Kidney (tissue), 13 donors: ENCODE measurements at regions not wholly inside any gene's neighbourhood (a gene's known extent, or its start where the extent isn't known, plus 50 kb on each side); places are given as distances from the start of the nearest gene placed in this dataset.
"Not testable (repeated sequence)": the region's sequence is repeated elsewhere in the genome, so short reads cannot be mapped to it uniquely, and the experiment has no call there.

Experiments used
- DNase-seq, 5 donors: peaks; one replicate each; pipeline ENCODE4 v3.0.0-alpha.2; 2013 to 2020
- FAIRE-seq: peaks from 2 replicates; lab custom pipeline; 2012; peaks lifted over from hg19 to GRCh38; lab: Jason Lieb, UNC
- H3K27ac ChIP-seq, 2 donors: one replicate each; pipeline ENCODE4 v1.7.0; 2013; ENCODE audit warnings: low read depth in 2 of 2, low read length in 2 of 2, inconsistent platforms in 1 of 2
- H3K27me3 ChIP-seq: one replicate; pipeline ENCODE4 v1.7.1; 2013; ENCODE audit warnings: low read length, inconsistent platforms; ENCODE audit not compliant: control insufficient read depth, insufficient read depth
- H3K36me3 ChIP-seq, 3 donors: one replicate each; pipeline versions ENCODE4 v1.7.0 to v1.7.1; 2013; ENCODE audit warnings: low read length in 3 of 3, control low read depth in 1 of 3, inconsistent platforms in 1 of 3; ENCODE audit not compliant: insufficient read depth in 3 of 3, control insufficient read depth in 2 of 3
- H3K4me1 ChIP-seq, 3 donors: one replicate each; pipeline versions ENCODE4 v1.7.0 to v1.7.1; 2013; ENCODE audit warnings: low read length in 3 of 3, inconsistent platforms in 1 of 3, low read depth in 1 of 3; ENCODE audit not compliant: control insufficient read depth in 2 of 3, insufficient read depth in 2 of 3
- H3K4me3 ChIP-seq, 3 donors: one replicate each; pipeline versions ENCODE4 v1.7.0 to v1.8.1; 2013; ENCODE audit warnings: low read length in 3 of 3, control low read depth in 1 of 3, inconsistent platforms in 1 of 3
- H3K9ac ChIP-seq, 3 donors: one replicate each; pipeline versions ENCODE4 v1.7.0 to v1.7.1; 2013; ENCODE audit warnings: low read length in 3 of 3, control low read depth in 1 of 3, inconsistent platforms in 1 of 3
- H3K9me3 ChIP-seq, 3 donors: one replicate each; pipeline versions ENCODE4 v1.7.0 to v1.7.1; 2013; ENCODE audit warnings: low read length in 3 of 3, control low read depth in 1 of 3, inconsistent platforms in 1 of 3; ENCODE audit not compliant: control insufficient read depth in 2 of 3, insufficient read depth in 1 of 3
- intact Hi-C: fragments of 100-400 bp; cut with DNase I; formaldehyde crosslinking; loops from one replicate; pipeline ENCODE4 v1.11.1; 2022
- TF ChIP-seq, protein P1 (sequence below): IDR thresholded peaks from 3 replicates; pipeline ENCODE4 v1.5.1; 2012; ENCODE audit warnings: mild to moderate bottlenecking, moderate library complexity, borderline replicate concordance; ENCODE audit not compliant: insufficient read depth; ENCODE audit errors: extremely low read depth
- donor health status: control.
- donor health status: control.
- donor health status: control.
- donor health status: control.
- donor health status: control.
- donor health status: DM: yes; HTN: yes; CAD: no.
- donor health status: Normal renal cell carcinoma (clear cell type).

DNA sequence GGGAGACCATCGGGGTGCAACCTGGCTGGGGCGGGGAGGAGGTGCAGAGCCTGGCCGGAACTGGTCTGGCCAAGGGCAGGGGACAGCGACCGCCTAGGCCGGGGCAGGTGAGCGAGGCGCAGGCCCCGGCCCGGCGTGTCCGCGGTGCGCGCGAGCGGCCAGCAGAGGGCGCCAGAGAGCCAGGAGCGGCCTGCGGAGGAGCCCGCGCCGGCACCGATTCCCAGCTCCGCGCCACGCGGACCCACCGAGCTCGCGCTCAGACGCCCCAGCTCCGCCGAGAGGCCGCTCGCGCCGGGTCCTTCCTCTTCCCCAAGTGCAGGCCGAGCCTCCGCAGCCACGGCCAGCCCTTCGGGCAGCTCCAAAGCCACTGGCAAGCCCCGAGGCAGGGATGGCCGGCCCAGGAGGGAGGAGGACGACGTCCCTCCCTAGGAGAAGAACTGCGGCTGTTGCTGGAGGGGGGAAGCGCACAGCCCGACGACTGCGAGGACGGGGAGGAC lies 128.9 kb upstream of the HMX1 start:
- H3K4me1 ChIP-seq, H3K4me3 ChIP-seq, H3K36me3 ChIP-seq, H3K9me3 ChIP-seq, H3K27ac ChIP-seq, H3K27me3 ChIP-seq, H3K9ac ChIP-seq, FAIRE-seq, intact Hi-C loops: not testable (repeated sequence)
- TF ChIP-seq, protein P1, sequence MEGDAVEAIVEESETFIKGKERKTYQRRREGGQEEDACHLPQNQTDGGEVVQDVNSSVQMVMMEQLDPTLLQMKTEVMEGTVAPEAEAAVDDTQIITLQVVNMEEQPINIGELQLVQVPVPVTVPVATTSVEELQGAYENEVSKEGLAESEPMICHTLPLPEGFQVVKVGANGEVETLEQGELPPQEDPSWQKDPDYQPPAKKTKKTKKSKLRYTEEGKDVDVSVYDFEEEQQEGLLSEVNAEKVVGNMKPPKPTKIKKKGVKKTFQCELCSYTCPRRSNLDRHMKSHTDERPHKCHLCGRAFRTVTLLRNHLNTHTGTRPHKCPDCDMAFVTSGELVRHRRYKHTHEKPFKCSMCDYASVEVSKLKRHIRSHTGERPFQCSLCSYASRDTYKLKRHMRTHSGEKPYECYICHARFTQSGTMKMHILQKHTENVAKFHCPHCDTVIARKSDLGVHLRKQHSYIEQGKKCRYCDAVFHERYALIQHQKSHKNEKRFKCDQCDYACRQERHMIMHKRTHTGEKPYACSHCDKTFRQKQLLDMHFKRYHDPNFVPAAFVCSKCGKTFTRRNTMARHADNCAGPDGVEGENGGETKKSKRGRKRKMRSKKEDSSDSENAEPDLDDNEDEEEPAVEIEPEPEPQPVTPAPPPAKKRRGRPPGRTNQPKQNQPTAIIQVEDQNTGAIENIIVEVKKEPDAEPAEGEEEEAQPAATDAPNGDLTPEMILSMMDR: peak; percentile 75
- peak; percentile 70 to 84 (median 77) for DNase-seq

DNA sequence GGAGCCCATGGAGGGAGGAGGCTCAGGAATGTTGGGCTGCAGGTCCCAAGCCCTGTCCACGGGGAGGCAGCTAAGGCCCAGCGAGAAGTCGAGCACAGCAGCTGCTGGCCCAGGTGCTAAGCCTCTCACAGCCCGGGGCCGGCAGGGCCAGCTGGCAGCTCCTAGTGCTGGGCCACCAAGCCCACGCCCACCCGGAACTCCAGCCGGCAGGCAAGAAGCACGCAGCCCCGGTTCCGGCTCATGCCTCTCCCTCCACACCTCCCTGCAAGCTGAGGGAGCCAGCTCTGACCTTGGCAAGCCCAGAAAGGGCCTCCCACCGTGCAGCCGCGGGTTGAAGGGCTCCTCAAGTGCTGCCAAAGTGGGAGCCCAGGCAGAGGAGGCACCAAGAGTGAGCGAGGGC lies 121.3 kb upstream of the HMX1 start:
- intact Hi-C loops, DNase-seq, H3K27ac ChIP-seq, H3K4me3 ChIP-seq, FAIRE-seq, H3K9me3 ChIP-seq, H3K27me3 ChIP-seq, H3K4me1 ChIP-seq, H3K36me3 ChIP-seq, H3K9ac ChIP-seq: not testable (repeated sequence)

DNA sequence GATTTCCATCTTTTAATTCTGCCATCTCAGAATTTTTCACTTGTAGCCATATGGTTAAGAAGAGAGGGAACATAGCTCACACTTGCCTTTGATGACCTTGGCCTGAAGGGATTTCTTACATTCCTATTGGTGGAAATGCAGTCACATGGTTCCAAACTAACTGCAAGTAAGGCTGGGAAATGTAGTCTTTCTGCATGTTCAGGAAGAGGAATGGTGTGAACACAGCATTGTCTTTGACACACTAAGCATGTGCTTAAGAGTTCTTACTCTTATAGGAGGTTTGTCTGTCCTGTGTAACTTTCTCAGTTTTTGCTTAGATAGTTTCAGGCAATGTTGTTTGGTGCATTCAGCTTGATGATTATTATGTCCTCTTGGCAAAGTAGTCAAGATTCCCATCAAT lies 119.8 kb upstream of the HMX1 start:
- H3K36me3 ChIP-seq, H3K9me3 ChIP-seq, H3K9ac ChIP-seq, FAIRE-seq, DNase-seq, H3K4me3 ChIP-seq, intact Hi-C loops, H3K4me1 ChIP-seq, H3K27me3 ChIP-seq, H3K27ac ChIP-seq: not testable (repeated sequence)

DNA sequence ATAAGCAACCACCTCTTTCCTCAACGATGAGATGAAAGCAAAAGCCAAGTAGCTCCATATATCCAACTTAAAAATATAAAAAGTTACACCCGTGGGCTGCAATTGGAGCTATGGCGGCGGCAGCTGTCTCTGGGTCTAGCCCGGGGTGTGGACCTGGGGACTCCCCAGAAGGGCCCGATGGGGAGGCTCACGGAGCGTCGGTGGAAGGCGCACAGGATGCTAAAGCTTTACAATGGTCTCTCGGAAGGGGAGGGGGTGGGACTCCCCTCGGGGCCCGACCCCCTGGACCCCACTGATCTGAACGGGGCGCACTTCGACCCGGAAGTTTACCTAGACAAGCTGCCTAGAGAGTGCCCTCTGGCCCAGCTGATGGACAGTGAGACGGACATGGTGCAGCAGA lies 118.7 kb upstream of the HMX1 start:
- H3K27ac ChIP-seq, H3K4me3 ChIP-seq, H3K4me1 ChIP-seq, FAIRE-seq, H3K9me3 ChIP-seq, intact Hi-C loops, DNase-seq, H3K9ac ChIP-seq, H3K36me3 ChIP-seq, H3K27me3 ChIP-seq: not testable (repeated sequence)

DNA sequence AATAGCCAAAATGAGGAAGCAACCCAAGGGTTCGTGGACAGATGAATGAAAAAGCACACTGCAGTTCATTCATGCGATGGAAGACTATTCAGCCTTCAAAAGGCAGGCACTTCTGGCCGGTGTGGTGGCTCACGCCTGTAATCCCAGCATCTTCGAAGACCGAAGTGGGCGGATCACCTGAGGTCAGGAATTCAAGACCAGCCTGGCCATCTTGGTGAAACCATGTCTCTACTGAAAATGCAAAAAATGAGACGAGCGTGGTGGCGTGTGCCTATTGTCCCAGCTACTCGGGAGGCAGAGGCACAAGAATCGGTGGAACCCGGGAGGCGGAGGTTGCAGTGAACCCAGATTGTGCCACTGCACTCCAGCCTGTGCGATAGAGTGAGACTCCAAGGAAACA lies 114.1 kb upstream of the HMX1 start:
- H3K9me3 ChIP-seq, H3K36me3 ChIP-seq, H3K27ac ChIP-seq, H3K4me1 ChIP-seq, FAIRE-seq, intact Hi-C loops, H3K9ac ChIP-seq, DNase-seq, H3K27me3 ChIP-seq, H3K4me3 ChIP-seq: not testable (repeated sequence)

DNA sequence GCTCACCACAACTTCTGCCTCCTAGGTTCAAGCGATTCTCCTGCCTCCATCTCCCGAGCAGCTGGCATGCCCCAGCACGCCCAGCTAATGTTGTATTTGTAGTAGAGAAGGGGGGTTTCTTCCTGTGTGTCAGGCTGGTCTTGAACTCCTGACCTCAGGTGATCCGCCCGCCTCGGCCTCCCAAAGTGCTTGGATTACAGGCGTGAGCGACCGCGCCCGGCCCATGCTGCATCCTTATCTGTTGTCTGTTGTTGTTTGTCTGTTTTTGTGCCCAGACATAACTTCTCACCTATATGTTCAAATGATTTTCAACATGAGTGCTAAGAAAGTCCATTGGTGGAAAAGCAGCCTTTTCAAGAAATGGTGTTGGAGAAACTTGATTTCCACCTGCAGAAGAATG lies 113.0 kb upstream of the HMX1 start:
- intact Hi-C loops, H3K9ac ChIP-seq, FAIRE-seq, DNase-seq, H3K27ac ChIP-seq, H3K4me3 ChIP-seq, H3K9me3 ChIP-seq, H3K36me3 ChIP-seq, H3K4me1 ChIP-seq, H3K27me3 ChIP-seq: not testable (repeated sequence)

DNA sequence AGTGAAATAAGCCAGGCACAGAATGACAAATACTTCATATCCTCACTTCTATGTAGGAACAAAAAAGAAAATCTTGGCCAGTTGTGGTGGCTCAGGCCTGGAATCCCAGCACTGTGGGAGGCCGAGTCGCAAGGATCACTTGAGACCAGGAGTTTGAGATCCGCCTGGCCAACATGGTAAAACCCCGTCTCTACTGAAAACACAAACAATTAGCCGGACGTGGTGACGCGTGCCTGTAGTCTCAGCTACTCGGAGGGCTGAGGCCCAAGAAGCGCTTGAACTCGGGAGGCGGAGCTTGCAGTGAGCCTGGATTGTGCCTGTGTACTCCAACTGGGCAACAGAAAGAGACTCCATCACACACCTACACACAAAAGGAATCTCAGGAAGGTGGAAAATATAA lies 112.3 kb upstream of the HMX1 start:
- not testable (repeated sequence) for FAIRE-seq

DNA sequence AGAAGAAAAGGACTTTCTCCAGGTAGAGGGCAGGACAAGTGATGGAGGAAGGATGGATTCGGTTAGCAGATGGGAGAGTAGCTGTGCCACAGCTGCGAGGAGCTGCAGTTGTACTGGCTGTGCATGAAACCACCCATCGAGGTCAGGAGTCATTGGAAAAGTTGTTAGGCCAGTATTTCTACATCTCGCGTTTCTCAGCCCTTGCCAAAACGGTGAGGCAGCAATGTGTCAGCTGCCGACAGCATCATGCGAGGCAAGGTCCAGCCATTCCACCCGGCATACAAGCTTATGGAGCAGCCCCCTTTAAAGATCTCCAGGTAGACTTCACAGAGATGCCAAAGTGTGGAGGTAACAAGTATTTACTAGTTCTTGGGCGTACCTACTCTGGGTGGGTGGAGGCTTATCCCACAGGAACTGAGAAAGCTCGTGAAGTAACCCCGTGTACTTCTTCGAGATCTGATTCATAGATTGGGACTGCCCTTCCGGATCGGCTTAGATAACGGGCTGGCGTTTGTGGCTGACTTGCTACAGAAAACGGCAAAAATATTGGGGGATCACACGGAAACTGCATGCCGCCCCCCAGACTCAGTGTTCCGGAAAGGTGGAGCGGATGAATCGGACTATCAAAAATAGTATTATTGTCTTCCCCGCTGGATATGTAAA lies 105.0 kb upstream of the HMX1 start:
- DNase-seq, H3K27me3 ChIP-seq, H3K9me3 ChIP-seq, H3K4me3 ChIP-seq, FAIRE-seq, H3K36me3 ChIP-seq, H3K27ac ChIP-seq, H3K4me1 ChIP-seq, H3K9ac ChIP-seq, intact Hi-C loops: not testable (repeated sequence)

More for the DNA sequence above, 112.3 kb upstream of the HMX1 start:
- intact Hi-C loops, H3K4me1 ChIP-seq, H3K9me3 ChIP-seq, H3K36me3 ChIP-seq, H3K27me3 ChIP-seq, DNase-seq, H3K4me3 ChIP-seq, H3K9ac ChIP-seq, H3K27ac ChIP-seq: not testable (repeated sequence)
